SIG-M5 treated with dmso at 0.1 percent for 504 hours (cell line): ENCODE measurements at regions not wholly inside any gene's neighbourhood (a gene's known extent, or its start where the extent isn't known, plus 50 kb on each side); places are given as distances from the start of the nearest gene placed in this dataset.

Source experiments
- DNase-seq: peaks from one replicate; lab custom pipeline; 2025; ENCODE audit not compliant: unreplicated experiment; lab: John Stamatoyannopoulos, UW

DNA sequence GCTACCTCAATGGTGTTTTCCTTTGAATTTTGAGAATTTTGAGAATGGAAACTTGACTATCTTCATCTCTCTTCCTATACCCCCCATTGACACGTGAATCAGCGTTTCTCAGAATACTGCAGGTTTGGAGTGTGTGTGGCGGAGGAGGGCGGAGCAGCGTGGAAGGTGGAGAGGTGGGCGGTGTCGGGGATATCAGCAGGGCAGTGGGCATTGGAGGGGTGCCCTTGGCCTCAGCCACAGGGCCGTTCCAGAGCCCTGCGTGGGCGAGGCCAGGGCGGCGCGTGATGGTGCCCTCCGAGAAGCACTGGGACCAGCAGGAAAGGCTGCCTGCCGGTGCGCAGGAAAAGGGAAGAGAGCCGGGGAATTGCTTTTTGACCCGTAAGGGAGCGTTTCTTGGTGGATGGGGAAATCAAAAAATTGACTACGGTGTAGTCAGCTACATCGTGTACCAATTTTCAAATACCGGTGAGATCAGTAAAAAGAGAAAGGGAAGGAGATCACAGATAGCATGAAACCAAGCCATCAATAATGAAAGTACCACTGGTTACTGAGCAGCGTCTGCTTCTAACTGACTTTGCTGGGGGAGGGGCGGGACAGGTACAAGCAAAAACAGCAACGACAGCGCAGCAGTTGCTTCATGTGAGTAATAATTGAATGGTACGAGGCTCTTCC lies 82.7 kb upstream of the DUSP22 start:
- DNase-seq, result no peak

DNA sequence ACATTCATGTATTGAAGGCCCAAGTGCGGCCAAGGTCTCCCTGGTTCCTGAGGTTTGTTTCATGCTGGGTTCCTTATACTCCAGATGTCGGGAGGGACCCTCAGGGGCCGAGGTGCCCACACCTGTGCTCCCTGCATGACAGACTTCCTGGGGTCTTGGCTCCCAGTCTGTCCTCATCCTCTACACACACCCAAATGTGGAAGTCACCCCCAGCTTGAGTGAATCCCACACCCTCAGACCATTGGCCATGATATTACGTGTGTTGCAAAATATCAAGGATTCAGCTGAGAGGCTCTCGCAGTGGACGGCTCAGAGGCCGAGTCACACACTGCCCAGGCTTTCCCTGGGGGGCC lies 82.2 kb upstream of the DUSP22 start:
- DNase-seq, result no peak

DNA sequence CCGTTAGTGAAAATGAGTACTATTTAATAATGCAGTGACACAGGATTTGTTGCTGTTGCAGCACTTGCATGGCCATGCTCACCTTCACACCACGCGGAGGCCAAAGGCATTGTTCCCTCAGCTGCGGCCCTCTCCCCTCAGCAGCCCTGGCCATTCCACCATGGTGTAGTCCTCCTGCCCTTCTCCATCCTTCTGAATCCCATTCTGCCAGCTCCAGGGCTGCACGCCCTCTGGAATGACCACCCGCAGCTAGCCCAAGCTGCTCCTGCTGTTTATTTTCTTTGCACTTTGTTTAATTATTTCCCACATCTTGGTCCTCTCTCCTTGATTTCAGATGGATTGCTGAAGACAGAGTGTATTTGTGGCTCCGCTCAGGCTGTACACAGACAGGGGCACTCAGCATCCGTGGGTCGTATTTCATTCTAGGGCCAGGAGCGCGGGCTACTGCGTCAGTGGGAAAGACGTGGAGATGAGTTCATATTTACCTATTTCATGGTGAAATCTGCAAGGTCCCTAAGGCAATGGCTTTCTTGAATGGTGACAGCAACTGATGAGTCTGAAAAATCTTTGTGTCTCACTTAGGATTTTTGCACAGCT lies 81.4 kb upstream of the DUSP22 start:
- no peak for DNase-seq

DNA sequence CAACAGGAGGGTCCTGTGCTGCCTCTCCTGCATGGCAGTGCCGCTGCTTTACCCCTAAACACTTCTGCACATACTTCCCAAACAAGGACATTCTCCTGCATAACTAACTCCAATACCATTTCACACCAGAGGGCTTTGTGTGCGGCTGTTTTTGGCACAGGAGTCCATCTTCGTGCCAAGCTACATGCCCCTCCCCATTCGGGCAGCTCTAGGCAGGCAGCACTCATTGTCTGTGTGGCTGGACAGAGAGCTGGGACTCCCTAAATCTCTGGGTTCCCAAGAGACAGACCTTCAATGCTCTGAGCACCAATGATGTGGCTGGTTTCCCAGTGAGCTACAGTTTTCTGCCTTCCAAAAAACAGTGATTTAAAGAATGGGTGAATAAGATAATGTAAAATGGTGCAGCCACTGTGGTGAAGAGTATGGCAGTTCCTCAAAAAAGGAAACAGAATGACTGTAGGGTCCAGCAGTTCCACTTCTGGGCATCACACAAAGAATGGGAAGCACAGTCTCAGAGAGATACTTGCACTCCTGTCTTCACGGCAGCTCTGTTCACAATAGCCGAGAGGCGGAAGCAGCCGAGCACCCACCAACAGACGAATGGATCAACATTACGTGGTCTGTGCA lies 80.3 kb upstream of the DUSP22 start:
- no peak for DNase-seq

DNA sequence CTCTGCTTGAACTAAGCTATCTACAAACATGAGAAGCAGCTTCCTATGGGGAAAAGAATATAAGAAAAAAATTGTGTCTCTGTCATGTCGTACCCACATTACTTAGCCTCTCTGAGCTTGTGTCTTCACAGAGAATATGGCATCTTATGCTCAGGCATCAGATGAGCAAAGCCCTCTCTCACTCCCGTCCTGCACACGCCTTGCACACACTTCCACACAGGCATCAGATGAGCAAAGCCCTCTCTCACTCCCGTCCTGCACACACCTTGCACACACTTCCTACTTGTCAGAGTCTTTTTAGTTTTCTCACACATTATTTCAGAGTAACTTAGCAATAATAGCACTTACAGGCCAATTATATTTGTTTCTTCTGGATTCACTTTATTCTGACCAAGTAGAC lies 79.0 kb upstream of the DUSP22 start:
- no peak for DNase-seq

DNA sequence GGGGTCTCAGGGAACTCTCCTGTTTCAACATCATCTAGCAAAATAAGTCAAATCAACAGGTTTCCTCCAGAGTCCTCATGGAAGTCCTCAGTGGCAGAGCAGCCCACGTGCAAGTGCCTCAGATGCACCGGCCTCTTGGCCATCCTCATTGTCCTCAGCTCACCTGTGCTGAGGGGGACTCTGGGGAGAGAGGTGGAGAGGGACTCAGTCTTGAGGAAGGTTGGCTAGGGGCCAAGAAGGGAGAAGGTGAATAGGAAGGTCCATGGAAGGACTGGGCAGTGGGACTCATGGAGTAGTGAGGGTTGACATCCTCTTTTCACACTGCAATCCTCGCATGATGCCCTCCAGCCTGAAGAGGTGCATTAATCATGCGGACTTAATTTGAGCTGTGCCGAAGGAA lies 77.9 kb upstream of the DUSP22 start:
- DNase-seq, result no peak

DNA sequence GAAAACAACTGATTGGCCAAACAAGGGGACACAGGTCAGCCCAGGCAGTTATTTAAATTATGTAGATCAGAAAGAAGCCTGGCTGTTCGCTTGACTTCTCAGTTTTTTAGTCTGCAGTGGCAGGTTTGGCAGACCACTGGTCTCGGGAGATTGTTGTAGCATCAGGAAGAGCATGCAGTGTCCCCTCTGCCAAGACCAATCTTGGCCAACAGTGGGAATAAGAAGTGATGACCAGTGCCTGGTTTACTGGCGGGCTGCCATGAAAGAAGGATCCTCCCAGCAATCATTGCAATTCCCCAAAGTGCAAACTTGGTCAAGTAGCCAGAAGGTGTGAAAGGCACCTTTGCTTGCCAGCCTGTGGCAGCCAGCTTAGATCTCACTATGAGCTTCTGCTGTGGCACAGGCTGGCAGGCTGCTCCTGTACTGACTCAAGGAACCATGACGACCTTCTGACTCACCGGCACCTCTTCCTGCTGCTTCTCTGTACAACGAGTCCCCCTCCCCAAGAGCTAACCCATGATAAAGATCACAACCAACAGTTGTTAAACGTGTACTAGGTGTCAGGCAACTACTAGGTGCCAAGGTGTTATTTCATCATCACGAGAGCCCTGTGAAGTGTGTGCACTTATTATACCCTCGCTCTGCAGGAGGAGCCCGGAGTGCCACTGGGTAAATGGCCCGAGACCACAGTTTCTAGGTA lies 76.8 kb upstream of the DUSP22 start:
- DNase-seq, result no peak

DNA sequence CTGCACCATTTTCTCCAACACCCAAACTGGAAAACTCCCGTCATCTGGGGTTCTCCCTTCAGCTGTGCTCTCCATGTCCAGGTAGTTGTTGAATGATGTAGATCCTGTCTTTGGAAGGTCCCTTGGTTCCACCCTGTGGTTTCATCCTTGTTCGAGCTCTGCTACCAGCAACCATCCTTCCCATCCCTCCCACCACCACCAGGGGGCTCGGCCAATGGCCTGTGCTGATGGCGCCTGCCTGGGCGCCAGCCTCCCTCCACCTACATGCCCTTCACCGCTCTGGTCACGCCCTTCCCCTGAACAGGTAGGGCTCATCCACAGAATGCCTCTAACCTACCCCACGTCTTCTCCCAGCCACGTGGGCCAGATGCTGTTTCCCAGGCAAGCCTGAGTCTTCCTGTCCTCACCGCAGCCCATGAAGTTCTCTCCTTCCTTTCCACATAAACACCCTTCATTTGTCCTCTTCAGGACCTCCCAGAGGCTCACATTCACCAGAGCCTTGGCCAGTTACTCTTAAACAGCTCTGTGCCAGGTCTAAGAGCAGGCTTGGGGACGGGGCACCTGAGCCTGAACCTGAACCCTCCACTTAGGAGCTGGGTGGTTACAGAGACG lies 75.1 kb upstream of the DUSP22 start:
- no peak for DNase-seq

DNA sequence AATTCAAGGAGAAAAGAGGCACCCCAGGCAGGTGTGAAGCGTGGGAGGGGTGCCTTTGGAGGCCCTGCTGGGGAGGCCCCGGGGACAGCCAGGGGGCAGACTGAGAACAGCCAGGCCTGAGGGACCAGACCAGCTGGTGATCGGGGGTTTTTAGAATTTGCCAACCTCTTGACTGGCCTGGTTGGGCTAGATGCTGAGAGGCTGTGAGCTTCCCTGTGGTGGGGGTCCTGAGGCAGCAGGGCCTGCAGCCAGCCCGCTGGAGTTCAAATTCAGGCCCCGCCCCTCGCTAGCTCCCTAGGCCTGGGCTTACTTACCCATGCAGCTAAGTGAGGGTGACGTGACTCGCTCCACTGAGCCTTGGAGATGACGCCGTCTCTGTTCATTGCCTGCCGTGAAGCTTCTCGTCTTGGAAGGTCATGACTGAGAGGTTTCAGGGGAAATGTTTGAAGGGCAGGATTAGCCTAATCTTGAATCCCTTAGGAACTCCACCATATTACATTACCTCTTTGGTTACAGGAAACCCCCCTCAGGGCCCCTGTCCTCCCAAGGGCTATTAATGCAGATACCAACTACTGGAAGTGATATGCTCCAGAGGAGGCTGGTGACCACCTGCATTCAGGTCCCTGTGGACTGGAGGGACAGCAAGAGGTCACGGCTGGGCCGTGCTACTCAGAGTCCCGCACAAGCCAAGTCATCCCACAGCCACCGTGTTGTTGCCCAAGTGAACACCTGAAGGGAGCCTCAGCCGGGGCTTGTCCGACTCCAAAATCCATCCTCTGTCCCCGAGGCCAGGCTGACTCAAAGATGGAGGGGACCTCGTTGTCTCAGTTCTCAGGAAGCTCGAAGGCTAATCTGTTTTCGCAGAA lies 73.9 kb upstream of the DUSP22 start:
- DNase-seq, result no peak

DNA sequence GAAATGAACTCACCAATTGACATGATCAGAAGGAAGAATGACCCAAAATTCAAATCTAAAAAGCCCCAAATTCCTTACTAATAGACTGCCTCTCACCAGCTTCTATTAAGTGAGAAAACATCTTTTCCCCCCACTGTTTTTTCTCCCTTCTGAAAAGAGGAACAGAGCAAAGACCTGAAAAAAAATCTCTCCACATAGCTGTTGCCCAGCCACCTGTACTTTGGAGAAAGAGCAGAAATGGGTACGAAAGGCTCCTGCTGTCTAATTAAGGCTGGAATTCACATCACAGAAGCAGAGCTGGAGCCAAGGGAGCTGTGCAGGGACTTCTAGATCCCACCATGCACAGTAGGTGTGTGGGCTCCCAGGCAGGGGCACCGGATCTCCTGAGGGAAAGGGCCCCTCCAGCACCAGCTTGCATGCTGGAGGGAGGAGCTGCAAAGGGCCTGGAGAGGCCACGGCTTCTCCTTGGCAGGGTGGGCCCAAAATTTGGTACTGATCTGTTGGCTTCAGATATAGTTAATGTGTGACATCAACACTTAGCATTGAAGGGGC lies 73.2 kb upstream of the DUSP22 start:
- no peak for DNase-seq

DNA sequence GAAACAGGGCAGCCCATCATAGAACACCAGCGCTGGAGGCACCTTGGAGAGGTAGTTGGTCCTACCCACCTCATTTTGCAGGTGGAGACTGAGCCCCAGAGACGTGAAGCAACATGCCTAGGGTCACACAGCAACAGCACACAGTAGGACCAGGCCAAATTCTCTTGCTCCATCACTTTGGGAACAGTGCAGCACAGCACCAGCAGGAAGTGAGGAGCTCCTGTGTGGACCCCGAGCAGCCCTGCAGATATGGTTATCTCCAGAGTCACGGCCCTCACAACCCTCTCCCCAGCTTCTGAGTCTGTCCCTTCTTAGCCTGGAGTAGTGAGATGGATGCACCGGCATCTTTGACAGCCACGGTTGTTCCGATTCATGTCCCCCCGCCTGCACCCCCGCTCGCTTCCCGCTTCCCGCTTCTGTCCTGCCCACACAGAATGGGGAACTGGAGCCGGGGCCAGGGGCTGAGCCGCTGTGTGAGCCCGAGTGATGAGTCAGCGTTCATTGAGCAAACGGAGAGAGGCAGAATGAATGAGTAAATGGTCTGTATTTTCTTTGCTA lies 72.6 kb upstream of the DUSP22 start:
- peak; percentile 82 for DNase-seq

DNA sequence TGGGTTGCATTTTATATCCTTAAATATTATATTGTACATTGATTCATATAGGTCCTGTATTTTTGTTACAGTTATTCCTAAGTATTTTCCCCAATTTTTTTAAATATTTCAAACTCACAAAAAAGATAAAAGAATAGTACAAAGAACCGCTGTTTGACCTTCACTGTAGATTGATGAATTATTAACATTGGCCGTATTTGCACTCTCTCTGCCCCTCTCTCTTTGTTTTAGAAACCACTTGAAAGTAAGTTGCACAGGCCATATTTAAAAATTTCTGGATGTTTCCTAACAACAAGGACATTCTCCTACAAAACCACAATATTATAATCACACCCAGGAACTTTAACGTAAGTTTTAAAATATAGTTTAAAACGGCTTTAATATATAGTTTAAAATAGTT lies 72.0 kb upstream of the DUSP22 start:
- no peak for DNase-seq

DNA sequence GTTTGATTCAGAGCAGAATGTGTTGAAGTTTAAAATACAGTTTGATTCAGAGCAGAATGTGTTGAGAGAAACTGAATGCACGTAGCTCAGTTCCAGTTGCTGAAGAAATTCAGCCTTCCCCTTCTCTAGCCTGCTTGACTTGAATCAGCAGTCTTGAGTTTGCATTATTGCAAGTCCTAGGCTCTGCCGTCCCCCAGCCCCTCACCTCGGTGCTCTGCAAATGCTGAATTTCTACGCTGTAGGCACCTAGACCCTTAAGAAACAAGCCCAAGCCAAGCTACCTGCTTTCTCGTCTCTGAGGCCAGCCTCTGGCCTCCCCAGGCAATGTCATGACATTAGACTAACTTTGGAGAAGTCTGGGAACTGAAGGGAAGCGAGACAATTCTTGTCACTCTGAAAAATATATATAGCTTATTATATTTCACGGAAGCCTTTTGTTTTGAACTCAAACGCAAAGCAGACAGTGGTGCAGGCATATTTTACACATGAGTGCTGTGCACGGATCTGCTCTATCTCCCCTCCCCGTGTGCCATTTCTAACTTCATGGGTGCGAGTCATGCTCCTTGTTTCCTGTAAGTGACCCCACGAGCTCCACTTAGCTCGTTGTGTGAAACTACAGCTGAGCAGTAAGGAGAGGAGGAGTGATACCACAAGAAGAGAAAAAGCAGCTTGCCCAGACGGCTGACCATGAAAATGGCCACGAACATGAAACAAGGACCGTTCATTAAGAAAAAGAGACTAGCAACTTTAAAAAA lies 71.4 kb upstream of the DUSP22 start:
- no peak for DNase-seq

DNA sequence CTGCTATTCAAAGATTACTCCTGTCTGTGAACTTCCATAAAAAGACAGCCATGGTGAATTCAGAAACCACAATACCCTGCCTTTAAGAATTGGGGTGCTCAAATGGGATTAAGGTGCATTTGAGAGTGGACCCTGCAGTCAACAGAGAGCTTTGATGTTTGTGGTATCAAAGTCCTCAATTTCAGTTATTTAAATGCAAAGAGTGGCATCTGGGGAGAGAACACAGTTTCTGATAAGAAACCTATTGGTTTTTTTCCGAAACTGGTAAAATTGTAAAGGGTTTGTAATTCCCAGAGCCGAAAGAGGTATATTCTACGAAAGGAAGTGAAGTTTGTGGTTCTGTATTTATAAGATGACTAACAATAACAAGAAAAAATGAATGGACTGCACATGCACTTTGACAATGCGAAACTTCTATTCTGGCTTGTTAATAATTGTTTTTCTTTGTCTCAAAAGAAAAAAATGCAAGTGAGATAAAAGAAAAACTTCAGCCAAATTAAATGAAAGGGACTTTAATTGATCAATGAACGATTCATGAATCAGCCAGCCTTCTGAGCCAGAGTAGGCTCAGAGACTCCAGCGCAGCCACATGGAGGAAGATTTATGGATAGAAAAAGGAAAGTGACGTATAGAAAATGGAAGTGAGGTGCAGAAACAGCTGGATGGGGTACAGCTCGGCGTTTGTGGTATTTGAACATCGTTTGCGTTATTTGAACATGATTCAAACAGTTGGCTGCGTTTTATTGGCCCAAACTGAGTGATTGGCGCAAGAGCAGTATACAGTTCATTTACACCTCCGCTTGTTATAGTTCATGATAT lies 70.5 kb upstream of the DUSP22 start:
- DNase-seq, result no peak

DNA sequence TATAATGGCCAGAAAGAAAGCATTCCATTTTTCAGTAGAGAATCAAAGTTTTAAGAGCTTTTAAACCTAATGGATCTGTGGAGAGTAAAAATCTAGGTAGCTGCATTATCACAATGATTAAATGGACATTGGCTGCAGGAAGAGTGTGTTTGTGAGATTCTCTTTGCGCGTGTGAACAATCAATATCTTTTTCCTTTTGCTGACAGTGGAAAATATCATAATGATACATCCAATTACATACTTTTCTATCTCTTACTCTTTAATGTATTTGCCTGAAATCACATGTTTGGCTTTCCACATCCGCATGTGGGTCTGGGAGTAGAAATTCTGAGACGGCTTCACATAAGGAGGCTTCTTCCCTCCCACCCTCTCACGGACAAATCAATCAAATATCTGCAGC lies 69.8 kb upstream of the DUSP22 start:
- no peak for DNase-seq

DNA sequence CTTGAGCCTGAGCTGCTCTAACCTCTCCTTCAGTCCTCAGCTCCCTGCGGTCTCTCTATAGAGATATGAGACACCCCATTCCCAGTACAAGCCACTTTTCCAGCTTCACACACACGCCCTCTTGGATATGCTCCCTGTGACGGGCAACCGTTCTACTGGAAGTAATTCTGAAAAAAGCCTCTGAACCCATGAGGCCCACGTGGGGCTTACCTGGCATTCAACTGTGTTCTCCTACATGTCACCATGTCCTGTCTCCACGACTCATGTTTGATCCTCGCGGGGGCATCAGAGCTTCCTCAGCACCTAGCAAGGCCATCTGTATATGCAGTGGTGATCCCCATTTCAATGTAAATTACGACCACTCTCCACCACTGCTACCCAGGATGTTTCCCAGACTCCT lies 69.2 kb upstream of the DUSP22 start:
- no peak for DNase-seq

DNA sequence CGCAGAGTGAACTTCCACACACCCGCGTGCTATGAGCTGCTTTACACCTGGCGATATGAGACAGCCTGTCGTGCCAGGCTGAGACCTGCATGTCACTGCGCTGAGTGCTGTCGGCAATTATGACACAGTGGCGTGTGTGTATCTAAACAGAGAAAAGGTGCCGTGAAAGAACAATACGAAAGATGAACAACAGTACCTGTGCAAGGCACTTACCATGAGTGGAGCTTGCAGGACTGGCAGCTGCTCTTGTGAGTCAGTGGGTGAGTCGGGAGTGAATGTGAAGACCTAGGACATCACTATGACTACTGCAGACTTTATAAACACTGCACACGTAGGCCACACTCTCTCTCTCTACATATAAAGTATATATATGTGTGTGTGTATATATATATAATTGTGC lies 68.5 kb upstream of the DUSP22 start:
- no peak for DNase-seq

DNA sequence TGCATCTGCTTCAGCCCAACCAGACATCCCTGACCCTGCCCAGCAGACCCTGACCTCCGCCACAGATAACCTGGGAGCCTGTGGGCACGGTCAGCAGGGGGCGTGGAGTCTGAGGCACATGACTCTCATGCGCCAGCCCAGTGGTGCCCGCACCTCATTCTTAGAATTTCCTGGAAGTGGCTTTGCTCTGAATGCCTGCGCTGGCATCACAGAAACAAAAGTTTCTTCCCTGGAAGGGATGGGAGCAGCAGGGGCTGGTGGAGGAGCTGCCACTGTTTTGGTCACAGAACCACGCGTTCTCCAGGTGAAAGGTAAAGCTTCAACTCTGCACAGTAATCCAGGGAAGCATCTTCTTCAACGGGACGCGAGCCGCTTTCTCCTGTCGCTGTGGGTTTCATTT lies 67.9 kb upstream of the DUSP22 start:
- DNase-seq, result no peak
